ENCODE measurements at regions not wholly inside any gene's neighbourhood (a gene's known extent, or its start where the extent isn't known, plus 50 kb on each side); places are given as distances from the start of the nearest gene placed in this dataset.

- FAIRE-seq (no peak), DNase-seq (ENCODE audit: low read depth) (no peak)
- Histone ChIP-seq H3K36me3 (ENCODE audit: control insufficient read depth, insufficient read depth, low read length) (no peaks in the 10 kb centered on the region), H3K4me3 (ENCODE audit: low read depth, low read length) (no peak overlapping the region), H3K27me3 (ENCODE audit: control insufficient read depth, insufficient read depth, low read length) (no peaks in the 10 kb centered on the region)
- TF ChIP-seq CTCF (IDR thresholded peaks at IDR 0.05; ENCODE audit: insufficient read depth, low read length, severe bottlenecking) = no peak
These were observed 454.5 kb downstream of the BCAT1 start for GRCh38 chr12:24494401-24494800.

GRCh38 chr12:24491968-24492367 is 456.9 kb downstream of the BCAT1 start:
- H3K4me3 ChIP-seq (ENCODE audit: low read depth, low read length) = no peak overlapping the region
- FAIRE-seq (no peak), DNase-seq (ENCODE audit: low read depth) (no peak)
- TF ChIP-seq CTCF (IDR thresholded peaks at IDR 0.05; ENCODE audit: insufficient read depth, low read length, severe bottlenecking) = no peak
- no peaks in the 10 kb centered on the region for H3K36me3 ChIP-seq (ENCODE audit: control insufficient read depth, insufficient read depth, low read length)
- no peaks in the 10 kb centered on the region for H3K27me3 ChIP-seq (ENCODE audit: control insufficient read depth, insufficient read depth, low read length)

GRCh38 chr12:24489939-24490338 is 459.0 kb downstream of the BCAT1 start:
- FAIRE-seq (no peak), DNase-seq (ENCODE audit: low read depth) (no peak)
- Histone ChIP-seq H3K27me3 (ENCODE audit: control insufficient read depth, insufficient read depth, low read length) (no peaks in the 10 kb centered on the region), H3K36me3 (ENCODE audit: control insufficient read depth, insufficient read depth, low read length) (no peaks in the 10 kb centered on the region), H3K4me3 (ENCODE audit: low read depth, low read length) (no peak overlapping the region)
- TF ChIP-seq CTCF (IDR thresholded peaks at IDR 0.05; ENCODE audit: insufficient read depth, low read length, severe bottlenecking) = no peak

DNA sequence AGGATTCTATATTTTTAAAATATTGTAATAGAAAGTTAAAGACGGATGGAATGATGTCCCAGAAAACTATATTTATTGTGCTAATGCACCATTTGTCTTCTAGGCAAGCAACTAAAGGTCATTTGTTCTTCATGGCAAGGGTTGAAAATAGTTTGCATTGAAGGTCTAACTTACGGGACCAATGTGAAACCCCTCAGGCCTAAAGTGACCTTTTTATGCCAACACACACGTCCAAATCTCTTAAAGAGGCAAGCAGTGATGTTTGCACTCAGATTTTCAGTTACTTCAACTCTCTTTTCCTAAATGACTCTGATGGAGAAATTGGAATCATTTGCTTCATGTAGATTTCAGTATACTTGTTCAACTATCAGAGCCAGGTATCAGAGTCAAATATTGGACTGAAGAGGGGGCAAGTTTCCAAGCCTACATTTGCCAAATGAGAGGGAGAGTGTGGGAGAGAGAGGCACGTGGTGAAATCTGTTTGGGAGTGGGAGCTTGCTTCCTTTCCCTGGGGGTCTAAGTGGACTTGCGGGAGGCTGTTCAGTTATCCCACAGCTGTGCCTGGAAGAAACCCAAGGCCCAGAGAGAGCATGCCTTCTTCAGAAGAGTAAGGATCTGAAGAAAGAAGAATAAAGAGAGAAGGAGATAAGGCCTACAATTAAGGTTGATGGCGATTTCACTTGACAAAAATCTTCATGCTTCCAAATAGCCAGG is 459.8 kb downstream of the BCAT1 start:
- DNase-seq (ENCODE audit: low read depth) (no peak), FAIRE-seq (no peak)
- TF ChIP-seq CTCF (IDR thresholded peaks at IDR 0.05; ENCODE audit: insufficient read depth, low read length, severe bottlenecking) = no peak
- no peaks in the 10 kb centered on the region for H3K36me3 ChIP-seq (ENCODE audit: control insufficient read depth, insufficient read depth, low read length)
- no peaks in the 10 kb centered on the region for H3K27me3 ChIP-seq (ENCODE audit: control insufficient read depth, insufficient read depth, low read length)
- H3K4me3 ChIP-seq (ENCODE audit: low read depth, low read length) = no peak overlapping the region

DNA sequence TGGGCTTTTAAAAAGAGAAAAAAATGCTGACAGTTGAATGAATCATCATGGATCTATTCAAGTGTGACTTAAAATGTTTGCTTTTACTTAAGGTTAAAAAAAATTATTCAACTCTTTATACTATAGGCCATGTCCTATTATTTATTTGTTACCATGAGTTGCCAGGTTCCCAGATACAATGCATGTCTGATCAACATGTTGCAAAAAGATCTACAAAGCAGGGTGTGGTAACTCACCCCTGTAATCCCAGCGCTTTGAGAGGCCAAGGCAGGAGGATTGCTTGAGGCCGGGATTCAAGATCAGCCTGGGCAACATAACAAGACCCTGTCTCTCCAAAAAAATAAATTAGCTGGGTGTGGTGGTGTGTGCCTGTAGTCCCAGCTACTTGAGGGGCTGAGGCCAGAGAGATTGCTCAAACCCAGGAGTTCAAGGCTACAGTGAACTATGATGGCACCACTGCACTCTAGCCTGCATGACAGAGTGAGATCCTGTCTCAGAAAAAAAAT is 460.8 kb downstream of the BCAT1 start:
- FAIRE-seq (no peak), DNase-seq (ENCODE audit: low read depth) (peak; percentile 58)
- TF ChIP-seq CTCF (IDR thresholded peaks at IDR 0.05; ENCODE audit: insufficient read depth, low read length, severe bottlenecking) = no peak
- Histone ChIP-seq H3K27me3 (ENCODE audit: control insufficient read depth, insufficient read depth, low read length) (no peaks in the 10 kb centered on the region), H3K36me3 (ENCODE audit: control insufficient read depth, insufficient read depth, low read length) (no peaks in the 10 kb centered on the region), H3K4me3 (ENCODE audit: low read depth, low read length) (no peak overlapping the region)

- no peak for TF ChIP-seq CTCF (IDR thresholded peaks at IDR 0.05; ENCODE audit: insufficient read depth, low read length, severe bottlenecking)
- DNase-seq (ENCODE audit: low read depth) (peak; percentile 1), FAIRE-seq (no peak)
- Histone ChIP-seq H3K4me3 (ENCODE audit: low read depth, low read length) (no peak overlapping the region), H3K36me3 (ENCODE audit: control insufficient read depth, insufficient read depth, low read length) (no peaks in the 10 kb centered on the region), H3K27me3 (ENCODE audit: control insufficient read depth, insufficient read depth, low read length) (no peaks in the 10 kb centered on the region)
These were observed 461.3 kb downstream of the BCAT1 start for GRCh38 chr12:24487606-24488005.

All from bronchial epithelial cell (primary cell).